Calu3 (cell line): ENCODE measurements at regions not wholly inside any gene's neighbourhood (a gene's known extent, or its start where the extent isn't known, plus 50 kb on each side); places are given as distances from the start of the nearest gene placed in this dataset.

ENCODE experiments used
- BruUV-seq: library from RNA; stranded (reverse); fragments of 400-500 nt; replicated peaks from 2 replicates; lab custom pipeline; 2021; lab: Mats Ljungman, UMichigan
- CTCF ChIA-PET: fragments of 300-600 bp; sonication (Branson Sonifier 250); formaldehyde crosslinking; loops from one replicate; lab custom pipeline; 2022; ENCODE audit warnings: antibody characterized with exemption; lab: Charles Lee
- DNase-seq: peaks from one replicate; pipeline ENCODE4 v3.0.0; 2022
- H3K27ac Mint-ChIP-seq: one replicate; pipeline ENCODE4 v1.8.0; 2022; ENCODE audit warnings: mixed read lengths; ENCODE audit not compliant: unreplicated experiment
- H3K27me3 Mint-ChIP-seq: one replicate; pipeline ENCODE4 v1.8.0; 2022; ENCODE audit warnings: mixed read lengths; ENCODE audit not compliant: unreplicated experiment
- H3K36me3 Mint-ChIP-seq: one replicate; pipeline ENCODE4 v1.8.0; 2022; ENCODE audit warnings: mild to moderate bottlenecking, moderate library complexity, mixed read lengths; ENCODE audit not compliant: insufficient read depth, unreplicated experiment
- H3K4me1 Mint-ChIP-seq: one replicate; pipeline ENCODE4 v1.8.0; 2022; ENCODE audit warnings: mild to moderate bottlenecking, low read depth, mixed read lengths; ENCODE audit not compliant: unreplicated experiment
- H3K4me3 Mint-ChIP-seq: one replicate; pipeline ENCODE4 v1.8.0; 2022; ENCODE audit warnings: mild to moderate bottlenecking, low read depth, moderate library complexity, mixed read lengths; ENCODE audit not compliant: unreplicated experiment
- H3K9me3 Mint-ChIP-seq: one replicate; pipeline ENCODE4 v1.8.0; 2022; ENCODE audit warnings: low read depth, mixed read lengths; ENCODE audit not compliant: unreplicated experiment
- intact Hi-C: fragments of 100-400 bp; cut with micrococcal nuclease; formaldehyde crosslinking; loops from one replicate; pipeline ENCODE4 v1.10.0; 2022; ENCODE audit not compliant: unreplicated experiment
- TF ChIP-seq, protein P1 (sequence below): fragments of 200-600 bp; IDR thresholded peaks from one replicate; pipeline ENCODE4 v1.8.0; 2022; ENCODE audit warnings: antibody characterized with exemption; ENCODE audit not compliant: unreplicated experiment

DNA sequence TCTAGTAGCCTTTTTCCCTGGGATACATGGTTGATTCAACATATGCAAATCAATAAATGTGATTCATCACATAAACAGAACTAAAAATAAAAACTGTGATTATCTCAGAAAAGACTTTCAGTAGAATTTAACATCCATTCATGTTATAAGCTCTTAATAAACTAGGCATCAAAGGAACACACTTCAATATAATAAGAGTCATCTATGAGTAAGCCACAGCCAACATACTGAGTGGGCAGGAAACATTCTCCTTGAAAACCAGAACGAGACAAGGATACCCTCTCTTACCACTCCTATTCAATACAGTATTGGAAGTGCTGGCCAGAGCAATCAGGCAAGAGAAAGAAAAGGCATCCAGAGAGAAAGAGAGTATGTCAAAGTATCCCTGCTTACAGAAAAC, 239.9 kb downstream of the ATPSCKMT start:
- intact Hi-C loops = no loop called here
- peaks cover under 1% of the 10 kb centered on the region for H3K27me3 Mint-ChIP-seq
- H3K9me3 Mint-ChIP-seq = peaks cover 6% of the 10 kb centered on the region
- no peak for DNase-seq
- H3K4me3 Mint-ChIP-seq = no peak overlapping the region
- peaks cover 10% of the 10 kb centered on the region for H3K4me1 Mint-ChIP-seq
- H3K27ac Mint-ChIP-seq = no peak overlapping the region
- no peaks in the 10 kb centered on the region for H3K36me3 Mint-ChIP-seq
- TF ChIP-seq, protein P1, sequence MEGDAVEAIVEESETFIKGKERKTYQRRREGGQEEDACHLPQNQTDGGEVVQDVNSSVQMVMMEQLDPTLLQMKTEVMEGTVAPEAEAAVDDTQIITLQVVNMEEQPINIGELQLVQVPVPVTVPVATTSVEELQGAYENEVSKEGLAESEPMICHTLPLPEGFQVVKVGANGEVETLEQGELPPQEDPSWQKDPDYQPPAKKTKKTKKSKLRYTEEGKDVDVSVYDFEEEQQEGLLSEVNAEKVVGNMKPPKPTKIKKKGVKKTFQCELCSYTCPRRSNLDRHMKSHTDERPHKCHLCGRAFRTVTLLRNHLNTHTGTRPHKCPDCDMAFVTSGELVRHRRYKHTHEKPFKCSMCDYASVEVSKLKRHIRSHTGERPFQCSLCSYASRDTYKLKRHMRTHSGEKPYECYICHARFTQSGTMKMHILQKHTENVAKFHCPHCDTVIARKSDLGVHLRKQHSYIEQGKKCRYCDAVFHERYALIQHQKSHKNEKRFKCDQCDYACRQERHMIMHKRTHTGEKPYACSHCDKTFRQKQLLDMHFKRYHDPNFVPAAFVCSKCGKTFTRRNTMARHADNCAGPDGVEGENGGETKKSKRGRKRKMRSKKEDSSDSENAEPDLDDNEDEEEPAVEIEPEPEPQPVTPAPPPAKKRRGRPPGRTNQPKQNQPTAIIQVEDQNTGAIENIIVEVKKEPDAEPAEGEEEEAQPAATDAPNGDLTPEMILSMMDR = no peak
- no TSS peak for BruUV-seq
- CTCF ChIA-PET = interaction anchor here (0.6 kb wide), 1 partner anchor 284 kb away, joined by 3 read pairs; no protein-coding TSS in a partner anchor

DNA sequence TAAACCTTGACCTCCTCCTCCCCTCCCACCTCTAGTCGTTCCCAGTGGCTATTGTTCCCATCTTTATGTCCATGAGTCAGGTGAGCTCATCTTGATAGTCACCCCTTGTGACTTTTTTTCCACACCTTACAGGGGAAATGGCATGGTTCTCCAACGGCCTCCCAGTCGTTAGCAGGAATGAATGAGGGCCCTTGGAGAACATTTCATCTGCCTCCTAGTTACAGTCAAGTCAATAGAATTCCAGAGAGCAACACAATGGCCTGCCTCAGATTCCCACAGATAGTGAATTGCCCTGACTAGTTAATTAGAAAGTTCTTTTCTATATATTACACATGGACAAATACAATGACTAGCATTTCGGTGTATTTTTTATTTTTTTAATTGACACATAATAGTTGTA, 262.6 kb downstream of the ATPSCKMT start:
- TF ChIP-seq, protein P1 = no peak
- CTCF ChIA-PET = no interaction called here
- Mint-ChIP-seq H3K27me3 (no peaks in the 10 kb centered on the region), H3K27ac (no peak overlapping the region), H3K9me3 (peaks cover 2% of the 10 kb centered on the region), H3K36me3 (no peaks in the 10 kb centered on the region), H3K4me3 (no peak overlapping the region), H3K4me1 (no peaks in the 10 kb centered on the region)
- intact Hi-C loops = no loop called here
- no peak for DNase-seq
- no TSS peak for BruUV-seq

- CTCF ChIA-PET = no interaction called here
- TF ChIP-seq, protein P1 = no peak
- no peaks in the 10 kb centered on the region for H3K4me1 Mint-ChIP-seq
- H3K4me3 Mint-ChIP-seq = no peak overlapping the region
- H3K27ac Mint-ChIP-seq = no peak overlapping the region
- H3K9me3 Mint-ChIP-seq = peaks cover 4% of the 10 kb centered on the region
- H3K27me3 Mint-ChIP-seq = no peaks in the 10 kb centered on the region
- no peak for DNase-seq
- BruUV-seq = no TSS peak
- H3K36me3 Mint-ChIP-seq = no peaks in the 10 kb centered on the region
- intact Hi-C loops = no loop called here
These were observed 272.6 kb downstream of the ATPSCKMT start for GRCh38 chr5:9977070-9977469.

GRCh38 chr5:9976621-9977020, 273.1 kb downstream of the ATPSCKMT start:
- Mint-ChIP-seq H3K4me1 (no peaks in the 10 kb centered on the region), H3K27ac (no peak overlapping the region), H3K9me3 (peaks cover 4% of the 10 kb centered on the region), H3K36me3 (no peaks in the 10 kb centered on the region), H3K27me3 (no peaks in the 10 kb centered on the region), H3K4me3 (no peak overlapping the region)
- BruUV-seq = no TSS peak
- TF ChIP-seq, protein P1 = no peak
- no peak for DNase-seq
- CTCF ChIA-PET = no interaction called here
- intact Hi-C loops = no loop called here

DNA sequence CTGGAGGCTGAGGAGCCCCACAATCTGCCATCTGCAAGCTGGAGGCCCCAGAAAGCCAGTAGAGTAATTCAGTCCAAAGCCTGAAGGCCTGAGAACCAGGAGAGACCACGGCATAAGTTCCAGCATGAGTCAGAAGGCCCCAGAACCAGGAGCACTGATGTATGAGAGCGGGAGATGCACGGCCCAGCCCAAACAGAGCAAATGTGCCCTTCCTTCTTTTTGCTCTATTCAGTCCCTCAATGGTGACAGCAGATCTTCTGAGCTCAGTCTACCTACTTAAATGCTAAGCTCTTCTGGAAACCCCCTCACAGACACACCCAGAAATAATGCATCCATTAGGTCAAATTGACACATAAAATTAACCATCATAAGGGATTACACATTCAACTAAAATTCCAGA, 277.6 kb downstream of the ATPSCKMT start:
- no TSS peak for BruUV-seq
- H3K4me3 Mint-ChIP-seq = no peak overlapping the region
- CTCF ChIA-PET = no interaction called here
- no peaks in the 10 kb centered on the region for H3K36me3 Mint-ChIP-seq
- no peaks in the 10 kb centered on the region for H3K4me1 Mint-ChIP-seq
- no peaks in the 10 kb centered on the region for H3K27me3 Mint-ChIP-seq
- TF ChIP-seq, protein P1 = no peak
- H3K9me3 Mint-ChIP-seq = peaks cover 8% of the 10 kb centered on the region
- H3K27ac Mint-ChIP-seq = no peak overlapping the region
- DNase-seq = no peak
- intact Hi-C loops = no loop called here
